Endometrial microvascular endothelial cells (primary cell): ENCODE measurements at regions not wholly inside any gene's neighbourhood (a gene's known extent, or its start where the extent isn't known, plus 50 kb on each side); places are given as distances from the start of the nearest gene placed in this dataset.

Experiments used
- in situ Hi-C: cut with HindIII; loops from 2 replicates; pipeline ENCODE4 v1.10.0; 2017; ENCODE audit warnings: low sequenced_read_pairs, low pct_unique_long_range_greater_than_20kb; ENCODE audit errors: inconsistent ontology term

- in situ Hi-C loops: loop anchor here (25.0 kb wide), 1 partner anchor 270 kb away; no protein-coding TSS in a partner anchor
Measured at GRCh38 chr18:59056706-59057492, 82.8 kb upstream of the SEC11C start.

- in situ Hi-C loops: loop anchor here (25.0 kb wide), 1 partner anchor 270 kb away; no protein-coding TSS in a partner anchor
Measured at GRCh38 chr18:59057493-59057795, 82.2 kb upstream of the SEC11C start.

GRCh38 chr18:59057969-59058368 is 81.7 kb upstream of the SEC11C start:
- in situ Hi-C loops: loop anchor here (25.0 kb wide), 1 partner anchor 271 kb away; no protein-coding TSS in a partner anchor

- in situ Hi-C loops: loop anchor here (25.0 kb wide), 1 partner anchor 272 kb away; no protein-coding TSS in a partner anchor
Measured at GRCh38 chr18:59059140-59059539, 80.5 kb upstream of the SEC11C start.

- in situ Hi-C loops: loop anchor here (25.0 kb wide), 1 partner anchor 273 kb away; no protein-coding TSS in a partner anchor
Measured at GRCh38 chr18:59060551-59060950, 79.1 kb upstream of the SEC11C start.

- in situ Hi-C loops: loop anchor here (25.0 kb wide), 1 partner anchor 275 kb away; no protein-coding TSS in a partner anchor
Measured at GRCh38 chr18:59061914-59062642, 77.6 kb upstream of the SEC11C start.

- in situ Hi-C loops: loop anchor here (25.0 kb wide), 1 partner anchor 275 kb away; no protein-coding TSS in a partner anchor
Measured at GRCh38 chr18:59062643-59063006, 77.1 kb upstream of the SEC11C start.

- in situ Hi-C loops: loop anchor here (25.0 kb wide), 1 partner anchor 276 kb away; no protein-coding TSS in a partner anchor
Measured at GRCh38 chr18:59063300-59063906, 76.3 kb upstream of the SEC11C start.

- in situ Hi-C loops: loop anchor here (25.0 kb wide), 1 partner anchor 277 kb away; no protein-coding TSS in a partner anchor
Measured at GRCh38 chr18:59063912-59064311, 75.8 kb upstream of the SEC11C start.

GRCh38 chr18:59065684-59066083 is 74.0 kb upstream of the SEC11C start:
- in situ Hi-C loops: loop anchor here (25.0 kb wide), 1 partner anchor 278 kb away; no protein-coding TSS in a partner anchor

GRCh38 chr18:59067873-59068272 is 71.8 kb upstream of the SEC11C start:
- in situ Hi-C loops: loop anchor here (25.0 kb wide), 1 partner anchor 281 kb away; no protein-coding TSS in a partner anchor

GRCh38 chr18:59068276-59069071 is 71.2 kb upstream of the SEC11C start:
- in situ Hi-C loops: loop anchor here (25.0 kb wide), 1 partner anchor 281 kb away; no protein-coding TSS in a partner anchor

- in situ Hi-C loops: loop anchor here (25.0 kb wide), 1 partner anchor 283 kb away; no protein-coding TSS in a partner anchor
Measured at GRCh38 chr18:59070181-59070912, 69.3 kb upstream of the SEC11C start.

- in situ Hi-C loops: loop anchor here (25.0 kb wide), 1 partner anchor 286 kb away; no protein-coding TSS in a partner anchor
Measured at GRCh38 chr18:59072727-59073421, 66.8 kb upstream of the SEC11C start.

GRCh38 chr18:59075923-59076322 is 63.8 kb upstream of the SEC11C start:
- in situ Hi-C loops: no loop called here

- in situ Hi-C loops: no loop called here
Measured at GRCh38 chr18:59079264-59079663, 60.4 kb upstream of the SEC11C start.
